Activated CD4-positive, alpha-beta T cell treated with anti-CD3 and anti-CD28 coated beads, Interleukin-2, Interleukin-6, amounts not matched to agents 100 ng/mL and 50 ng/mL, durations not matched to agents 16 hours and 8 hours (primary cell): ENCODE measurements at regions not wholly inside any gene's neighbourhood (a gene's known extent, or its start where the extent isn't known, plus 50 kb on each side); places are given as distances from the start of the nearest gene placed in this dataset.
A peak's percentile ranks its signal among the peaks of the same experiment; 100 is the strongest.

ENCODE experiments used
- DNase-seq: peaks from one replicate; pipeline ENCODE4 v3.0.0-alpha.2; 2020

DNA sequence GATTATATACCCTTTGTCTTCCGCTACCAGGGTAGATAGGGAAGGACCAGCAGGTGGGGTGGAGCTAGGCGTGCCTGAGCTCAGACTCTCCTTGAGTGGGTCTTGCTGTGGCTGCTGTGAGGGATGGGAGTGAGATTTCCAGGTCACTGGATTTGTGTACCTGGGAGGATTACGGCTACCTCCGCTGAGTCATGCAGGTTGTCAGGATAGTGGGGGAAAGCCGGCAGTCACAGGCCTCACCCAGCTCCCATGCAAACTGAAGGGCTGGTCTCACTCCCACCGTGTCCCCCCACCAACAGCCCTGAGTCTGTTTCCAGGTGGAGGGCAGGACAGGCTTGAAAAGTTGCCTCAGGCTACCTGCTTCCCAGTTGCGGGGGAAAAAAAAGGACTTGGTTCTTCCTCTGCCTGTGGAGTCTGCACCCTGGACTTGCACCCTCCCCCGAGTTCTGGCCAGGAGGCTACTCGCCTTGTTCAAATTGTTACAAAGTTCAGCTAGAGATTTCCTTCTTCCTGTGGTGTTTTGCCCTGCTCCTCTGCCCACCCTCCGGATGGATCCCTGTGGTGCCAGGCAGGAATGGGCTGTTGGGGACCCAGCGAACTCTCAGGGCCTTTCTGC is 268.3 kb downstream of the VAPA start:
- DNase-seq: no peak

DNA sequence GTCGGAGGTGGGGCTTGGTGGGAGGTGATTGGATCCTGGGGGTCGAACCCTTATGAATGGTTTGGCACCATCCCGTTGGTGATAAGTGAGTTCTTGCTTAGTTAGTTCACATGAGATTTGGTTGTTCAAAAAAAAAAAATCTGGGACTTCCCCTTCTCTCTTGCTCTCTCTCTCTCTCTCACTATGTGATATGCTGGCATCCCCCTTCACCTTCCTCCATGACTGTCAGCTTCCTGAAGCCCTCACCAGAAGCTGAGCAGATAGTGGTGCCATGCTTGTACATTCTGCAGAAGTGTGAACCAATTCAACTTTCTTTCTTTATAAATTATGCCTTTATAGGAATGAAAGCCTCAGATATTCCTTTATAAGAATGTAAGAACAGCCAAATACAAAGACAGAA is 269.7 kb upstream of the APCDD1 start:
- no peak for DNase-seq

DNA sequence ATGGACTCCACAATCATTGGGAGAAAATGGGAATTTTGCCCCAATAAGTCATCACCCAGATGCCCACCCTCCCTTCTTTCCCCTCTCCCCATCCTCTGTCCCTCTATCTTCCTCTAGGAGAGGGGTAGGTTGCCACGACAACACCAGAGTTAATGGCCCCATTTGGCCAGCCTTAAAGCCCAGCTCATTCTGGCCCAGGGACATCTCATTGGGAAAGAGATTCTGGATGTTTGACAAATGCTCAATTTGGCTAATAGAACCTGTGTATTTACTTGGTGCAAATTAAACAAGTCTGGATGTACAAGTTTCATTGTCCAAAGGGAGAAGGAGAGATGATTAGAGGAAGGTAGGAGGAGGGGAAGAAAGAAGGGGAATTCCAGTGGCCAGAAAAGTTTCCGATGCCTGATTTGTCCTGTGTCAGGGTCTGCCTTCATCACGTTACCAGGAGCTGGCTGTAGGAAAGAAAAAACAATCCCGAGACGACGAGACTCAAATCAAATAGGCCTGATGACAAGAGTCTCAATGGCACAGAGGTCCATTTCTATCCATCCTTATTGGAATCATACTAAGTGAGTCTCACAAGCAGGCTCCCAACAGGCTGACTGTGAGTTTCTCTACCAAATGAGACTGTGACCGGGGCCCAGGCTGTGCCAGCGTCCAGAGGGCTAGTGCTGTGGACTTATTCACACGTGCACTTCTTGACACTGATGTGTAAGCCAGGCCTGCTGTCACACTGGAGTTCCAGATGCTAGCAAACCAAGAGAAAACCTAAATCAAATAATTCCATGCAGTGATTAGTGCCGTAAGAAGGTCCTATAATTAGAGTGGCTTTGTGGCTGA is 265.2 kb upstream of the APCDD1 start:
- no peak for DNase-seq

DNA sequence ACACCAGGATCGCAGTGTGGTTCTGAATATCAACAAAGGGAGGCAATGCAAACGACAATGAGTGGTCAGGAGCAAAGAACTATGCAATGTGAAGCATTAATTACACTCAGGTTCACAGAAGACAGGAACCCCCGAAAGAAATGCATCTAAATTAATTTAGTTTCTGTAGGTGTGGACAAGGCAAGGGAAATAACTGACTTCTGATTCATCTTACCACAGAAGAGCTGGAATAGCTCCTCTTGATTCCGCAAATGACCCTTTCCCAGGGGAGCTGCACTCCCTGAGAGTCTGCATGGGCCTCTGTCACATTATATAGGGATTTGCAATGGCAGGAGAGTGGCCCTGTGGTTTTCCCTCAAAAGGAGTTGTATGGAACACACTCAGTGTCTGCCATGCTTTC is 263.9 kb upstream of the APCDD1 start:
- no peak for DNase-seq

DNA sequence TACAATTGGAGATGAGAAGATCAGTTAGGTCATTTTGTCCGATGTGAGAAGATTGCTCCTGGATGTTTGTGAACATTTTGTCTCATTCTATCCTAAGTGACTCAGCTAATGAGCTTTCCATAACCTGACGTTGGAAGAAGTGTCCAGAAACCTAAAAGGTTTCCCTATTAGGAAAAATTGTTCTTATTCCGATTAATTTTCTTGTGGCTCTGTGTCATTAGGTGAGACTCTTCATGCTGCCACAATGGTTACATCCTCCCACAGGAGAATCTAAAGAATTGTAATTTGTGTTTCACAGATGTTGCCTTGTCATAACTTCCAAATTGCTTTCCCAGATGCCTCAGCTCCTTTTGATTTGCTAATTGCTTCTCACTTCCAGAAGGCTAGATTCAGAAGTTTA is 261.0 kb upstream of the APCDD1 start:
- DNase-seq: no peak

DNA sequence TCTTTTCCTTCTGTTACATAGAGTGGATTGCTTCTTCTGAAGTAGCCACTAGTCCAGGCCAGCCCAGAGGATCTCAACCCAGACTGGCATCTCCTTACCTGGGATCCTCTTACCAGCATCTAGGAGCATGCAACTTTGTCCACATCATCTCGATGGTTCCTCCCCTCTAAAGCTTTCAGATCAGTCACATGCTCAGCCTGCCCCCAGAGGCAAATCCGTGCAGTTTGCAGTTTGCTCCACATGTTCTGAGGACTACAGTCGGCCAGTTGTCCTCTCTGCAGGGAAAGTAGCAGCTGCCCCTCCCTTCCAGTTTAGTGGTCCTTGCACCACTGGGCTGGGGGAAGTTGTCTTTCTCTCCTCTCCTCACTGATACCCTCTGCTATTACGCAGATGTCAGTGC is 259.8 kb upstream of the APCDD1 start:
- DNase-seq: no peak

DNA sequence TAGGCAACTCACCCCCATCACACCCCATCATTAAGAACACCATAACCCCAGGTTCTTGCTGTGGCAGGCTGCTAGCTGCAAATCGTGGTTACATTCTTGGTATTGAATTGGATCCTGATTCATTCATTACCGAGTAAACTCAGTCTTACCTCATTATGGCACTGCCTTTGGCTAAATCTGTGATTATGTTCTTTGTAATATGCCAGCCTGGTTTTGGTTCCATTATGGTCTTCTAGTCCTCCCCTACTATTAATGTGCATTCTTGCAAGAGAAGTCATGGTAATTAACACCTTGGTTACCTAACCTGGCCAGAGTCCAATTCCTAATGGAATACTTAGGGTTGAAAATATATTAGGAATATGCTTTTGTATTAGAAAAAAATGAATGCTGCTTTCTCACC is 258.9 kb upstream of the APCDD1 start:
- no peak for DNase-seq

DNA sequence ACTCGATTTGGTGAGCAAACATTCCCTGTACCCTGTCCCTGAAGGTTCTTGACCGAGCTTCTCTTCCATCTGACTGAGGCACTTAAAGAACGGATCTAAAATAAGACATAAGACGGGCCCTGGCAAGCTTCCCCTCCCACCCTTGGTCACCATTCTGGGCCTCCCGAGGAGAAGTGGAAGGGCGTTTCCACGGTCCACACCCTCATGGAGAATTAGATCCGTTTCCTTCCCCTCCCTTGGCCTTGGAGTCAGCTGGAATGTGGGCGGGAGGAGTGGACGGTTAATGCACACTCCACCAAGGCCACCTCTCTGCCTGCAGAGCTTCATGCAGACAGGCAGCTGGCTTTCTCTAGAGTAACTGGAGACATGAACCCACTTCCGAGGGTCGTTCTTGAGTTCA is 257.3 kb upstream of the APCDD1 start:
- no peak for DNase-seq

DNA sequence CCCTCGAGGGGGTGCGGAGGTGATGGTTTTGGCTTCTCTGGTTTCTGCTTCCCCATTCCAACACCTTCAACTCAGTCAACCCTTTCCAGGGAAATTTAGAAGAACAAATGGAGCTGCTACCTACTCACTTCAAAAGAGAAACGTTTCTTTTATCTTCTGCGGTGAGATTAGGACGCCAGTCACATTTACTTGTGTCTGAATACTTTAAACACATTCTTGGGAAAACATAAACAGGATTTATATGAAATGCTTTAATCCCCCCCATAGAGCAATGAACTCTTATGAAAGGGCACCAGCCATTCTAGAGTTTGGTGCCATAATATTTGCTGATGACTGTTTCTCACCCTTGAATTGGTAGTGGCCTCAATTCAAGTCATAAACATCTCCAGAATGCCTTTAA is 253.2 kb upstream of the APCDD1 start:
- no peak for DNase-seq

DNA sequence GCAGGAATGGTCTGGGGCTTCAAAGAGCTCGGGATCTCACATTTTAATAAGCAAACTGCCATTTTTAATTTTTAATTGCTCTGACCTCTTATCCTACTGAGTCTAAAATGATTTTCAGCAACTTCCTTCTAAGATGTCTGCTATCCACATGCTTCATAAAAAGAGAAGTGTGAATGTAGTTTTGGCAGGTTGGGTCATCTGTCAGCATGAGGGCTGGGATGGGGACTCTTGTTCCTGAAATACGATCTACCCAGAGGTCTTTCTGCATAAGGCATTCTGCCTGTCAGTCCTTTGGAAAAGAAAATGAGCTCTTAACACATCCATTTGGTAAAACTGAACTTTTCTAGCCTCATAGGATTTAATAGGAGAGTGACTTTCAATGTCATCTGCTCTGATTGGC is 252.8 kb upstream of the APCDD1 start:
- no peak for DNase-seq

DNA sequence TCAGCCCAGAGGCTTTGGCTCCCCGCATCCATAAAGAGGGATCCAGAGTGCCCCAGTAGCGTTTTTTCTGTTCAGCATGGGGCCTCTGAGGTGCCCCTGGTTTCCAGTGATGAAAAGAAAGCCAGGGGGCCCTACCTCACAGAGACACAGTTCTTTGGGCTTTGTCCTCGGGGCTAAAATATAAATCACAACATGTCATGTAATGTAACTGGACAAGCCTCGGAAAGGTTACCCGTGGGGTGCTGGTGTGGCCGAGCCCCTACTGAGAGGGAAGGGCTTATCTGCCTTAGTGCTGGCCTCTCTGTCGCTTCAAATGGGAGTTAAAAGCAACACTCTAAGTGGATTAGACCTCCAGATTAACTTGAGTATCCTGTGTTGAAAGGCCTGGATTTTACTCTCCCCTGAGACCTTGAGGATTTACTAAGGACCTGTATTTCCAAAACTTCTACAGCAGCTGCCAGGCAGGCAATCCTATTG is 251.6 kb upstream of the APCDD1 start:
- DNase-seq: no peak

DNA sequence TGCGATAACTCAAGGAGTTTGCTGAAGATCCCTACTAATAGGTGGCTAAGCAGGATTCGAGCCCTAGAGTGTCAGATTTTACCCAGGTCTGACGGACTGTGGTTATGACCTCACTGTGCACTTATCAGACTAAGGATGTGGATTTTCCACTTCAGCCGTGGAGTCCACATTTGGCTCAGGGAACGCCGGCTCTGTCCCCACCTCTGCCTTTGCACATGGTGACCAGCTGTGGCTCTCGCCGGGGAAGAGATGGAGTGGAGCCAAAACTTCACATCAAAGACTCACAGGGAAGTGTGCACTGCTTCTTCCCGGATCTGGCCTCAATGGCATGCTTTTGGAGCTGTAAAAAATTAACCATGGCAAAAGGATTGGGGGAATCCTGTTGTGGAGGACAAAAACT is 249.3 kb upstream of the APCDD1 start:
- DNase-seq: no peak

DNA sequence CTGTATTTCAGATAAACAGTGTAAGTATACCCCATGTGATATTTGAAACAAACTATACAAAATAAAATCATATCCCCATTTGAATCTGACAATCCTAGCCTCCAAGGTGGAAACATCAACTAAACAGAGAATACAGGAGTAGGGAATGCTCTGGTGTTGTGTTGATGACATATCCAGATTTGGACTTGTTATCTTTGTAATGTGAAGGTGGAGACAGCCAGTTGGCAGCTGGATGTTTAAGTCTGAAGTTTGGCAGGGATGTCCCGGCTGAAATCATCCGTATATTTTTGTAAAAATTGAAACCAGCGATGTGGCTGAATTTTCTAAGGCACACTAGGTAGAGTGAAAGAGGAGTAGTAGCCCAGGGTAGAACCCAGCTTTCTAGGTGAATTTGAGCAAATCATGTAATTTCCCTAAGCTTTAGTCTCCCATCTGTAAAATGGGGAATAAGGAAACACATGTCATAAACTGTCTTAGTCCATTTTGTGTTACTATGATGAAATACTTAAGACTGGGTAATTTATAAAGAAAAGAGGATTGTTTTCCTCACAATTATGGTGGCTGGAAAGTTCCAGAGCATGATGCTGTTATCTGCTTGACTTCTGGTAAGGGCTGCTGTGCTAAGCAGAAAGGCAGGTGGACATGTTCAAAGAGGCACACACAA is 246.6 kb upstream of the APCDD1 start:
- DNase-seq: no peak

DNA sequence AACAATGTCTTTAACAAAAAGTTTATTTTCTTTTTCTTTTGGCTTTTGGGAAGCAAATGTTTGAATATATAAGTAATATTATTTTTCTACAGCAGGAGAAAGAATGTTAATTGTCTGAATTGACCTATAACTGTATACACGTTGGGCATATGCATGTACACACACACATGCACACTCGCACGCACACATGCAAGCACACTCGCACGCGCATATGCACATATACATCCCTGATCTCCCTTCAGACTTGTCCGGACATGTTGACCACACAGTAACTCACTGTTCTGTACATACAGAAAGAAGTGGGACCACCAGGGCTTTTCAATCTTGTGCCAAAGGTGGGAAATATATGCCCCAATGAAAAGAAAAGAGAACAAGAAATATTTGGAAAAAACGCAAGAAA is 245.1 kb upstream of the APCDD1 start:
- no peak for DNase-seq

DNA sequence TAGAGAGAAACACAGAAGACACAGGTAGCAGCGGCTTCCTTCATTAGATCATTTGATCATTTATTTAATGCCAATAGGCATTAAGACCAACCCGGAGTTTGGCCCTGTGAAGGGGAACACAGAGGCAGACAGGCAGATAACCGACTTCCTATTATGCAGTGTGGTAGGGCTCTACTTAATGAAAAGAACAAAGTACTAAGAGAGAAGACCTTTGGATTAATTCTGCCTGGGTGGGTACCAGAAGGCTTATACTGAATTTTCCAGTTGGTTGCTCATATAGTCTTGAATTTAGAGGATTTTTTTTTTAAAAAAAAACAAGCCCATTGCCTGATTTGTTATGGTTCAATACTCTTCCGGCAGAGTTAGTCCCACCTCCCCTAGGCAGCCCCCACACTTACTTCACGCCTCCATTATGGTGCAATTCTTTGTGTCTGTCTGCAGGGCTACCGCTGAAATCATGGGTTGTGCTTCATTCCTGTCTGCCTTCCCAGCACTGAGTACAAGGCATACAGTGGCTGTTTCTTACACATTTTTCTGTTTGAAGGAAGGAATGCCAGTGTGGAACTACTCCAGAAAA is 244.3 kb upstream of the APCDD1 start:
- DNase-seq: no peak

DNA sequence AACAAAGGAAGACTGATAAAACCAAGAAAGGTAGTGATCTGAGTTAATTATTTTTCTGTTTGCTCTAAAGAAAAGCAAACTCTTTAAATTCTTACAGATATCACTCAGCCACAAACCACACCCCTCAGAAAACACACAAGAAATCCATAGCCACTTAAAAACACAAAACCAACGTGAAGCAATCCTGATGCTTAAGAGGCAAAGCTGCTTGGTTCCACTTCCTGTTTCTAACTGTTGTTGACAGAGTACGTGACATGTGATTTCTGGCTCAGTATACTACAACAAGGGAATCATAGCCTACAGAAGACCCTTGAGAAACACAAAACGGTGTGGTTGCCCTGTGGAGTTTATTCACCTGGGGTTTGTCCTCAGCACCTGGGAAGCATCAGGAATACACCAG is 240.9 kb upstream of the APCDD1 start:
- peak; percentile 46 for DNase-seq

DNA sequence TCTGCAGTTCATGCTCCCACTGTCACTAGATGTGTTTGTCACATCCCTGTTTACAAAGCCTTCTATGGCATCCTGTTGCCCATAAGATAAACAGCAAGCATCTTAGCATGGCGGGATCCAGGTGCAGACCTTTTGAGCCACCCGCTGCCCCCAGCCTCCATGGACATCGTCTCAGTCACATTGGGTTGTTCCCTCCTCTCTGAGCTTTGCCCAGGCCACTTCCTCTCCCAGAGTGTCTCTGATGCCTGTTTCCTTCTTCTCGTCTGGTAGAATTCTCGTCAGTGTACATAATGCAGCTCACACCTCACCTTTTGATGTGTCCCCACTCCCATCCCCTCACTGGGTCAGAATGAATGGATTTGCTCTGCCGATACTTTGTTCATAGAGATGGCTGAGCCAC is 239.0 kb upstream of the APCDD1 start:
- DNase-seq: no peak

DNA sequence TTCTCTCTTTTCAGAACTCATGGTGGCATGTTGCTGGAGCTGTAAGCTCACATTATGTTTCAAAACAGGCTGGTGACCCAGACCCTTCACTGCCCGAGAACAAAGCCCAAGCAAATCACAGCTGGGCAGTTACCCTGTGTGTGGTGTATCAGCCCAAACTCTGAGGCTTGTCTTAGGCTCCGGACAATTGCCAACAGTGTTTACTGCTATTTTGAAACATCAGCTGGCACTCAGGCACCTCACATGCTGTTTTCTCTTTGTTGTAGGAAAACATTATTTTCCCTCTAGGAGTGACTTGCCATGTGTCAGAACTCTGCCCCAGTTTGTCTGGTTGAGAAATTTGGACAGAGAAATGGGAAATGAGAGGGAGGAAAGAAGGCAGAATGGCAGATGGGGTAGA is 237.6 kb upstream of the APCDD1 start:
- DNase-seq: no peak

DNA sequence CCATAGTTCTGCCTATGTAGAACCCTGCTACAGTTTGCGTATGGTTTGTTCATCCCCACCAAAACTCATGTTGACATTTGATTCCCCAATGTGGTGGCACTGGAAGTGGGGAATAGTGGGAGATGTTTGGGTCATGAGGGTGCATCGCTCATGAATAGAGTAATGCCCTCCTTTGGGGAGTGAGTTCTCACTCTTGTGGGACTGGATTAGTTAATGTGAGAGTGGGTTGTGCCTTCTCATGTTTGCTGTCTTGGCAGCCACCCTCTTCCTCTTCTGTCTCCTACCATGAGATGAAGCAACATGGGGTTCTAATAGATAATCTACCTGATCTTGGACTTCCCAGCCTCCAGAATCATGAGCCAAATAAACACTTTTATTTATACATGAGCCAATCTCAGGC is 237.2 kb upstream of the APCDD1 start:
- DNase-seq: no peak

DNA sequence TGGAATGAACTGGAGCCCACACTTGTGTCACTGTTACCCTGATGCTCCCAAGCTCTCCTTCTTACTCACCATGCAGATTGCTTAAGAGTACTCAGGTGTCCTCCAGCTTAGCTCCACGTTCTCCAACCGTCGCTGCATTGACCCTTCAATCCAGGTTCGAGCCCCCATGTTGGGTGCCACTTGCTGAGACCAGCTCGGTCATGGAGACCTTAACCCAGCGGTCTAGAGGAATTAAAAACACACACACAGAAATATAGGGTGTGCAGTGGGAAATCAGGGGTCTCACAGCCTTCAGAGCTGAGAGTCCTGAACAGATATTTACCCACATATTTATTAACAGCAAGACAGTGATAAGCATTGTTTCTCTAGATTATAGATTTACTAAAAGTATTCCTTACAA is 229.1 kb upstream of the APCDD1 start:
- no peak for DNase-seq

DNA sequence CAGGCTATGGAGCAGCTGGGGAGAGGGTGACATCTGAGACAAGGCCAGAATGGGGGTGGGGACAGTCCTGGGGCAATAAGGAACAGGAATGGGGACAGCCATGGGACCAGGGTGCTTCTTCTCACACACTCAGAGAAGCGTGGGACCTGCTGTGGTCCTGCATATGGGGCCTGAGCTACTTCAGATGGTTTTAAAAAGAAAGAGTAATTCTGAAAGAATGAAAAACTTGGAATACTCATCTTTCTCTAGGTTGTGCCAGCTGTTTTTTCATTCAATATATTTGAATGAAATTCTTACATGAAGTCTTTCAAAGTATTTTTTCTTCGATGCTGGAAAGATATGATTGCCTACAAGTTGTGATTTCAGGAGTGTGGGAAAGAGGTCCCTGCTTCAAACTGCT is 227.5 kb upstream of the APCDD1 start:
- DNase-seq: no peak

DNA sequence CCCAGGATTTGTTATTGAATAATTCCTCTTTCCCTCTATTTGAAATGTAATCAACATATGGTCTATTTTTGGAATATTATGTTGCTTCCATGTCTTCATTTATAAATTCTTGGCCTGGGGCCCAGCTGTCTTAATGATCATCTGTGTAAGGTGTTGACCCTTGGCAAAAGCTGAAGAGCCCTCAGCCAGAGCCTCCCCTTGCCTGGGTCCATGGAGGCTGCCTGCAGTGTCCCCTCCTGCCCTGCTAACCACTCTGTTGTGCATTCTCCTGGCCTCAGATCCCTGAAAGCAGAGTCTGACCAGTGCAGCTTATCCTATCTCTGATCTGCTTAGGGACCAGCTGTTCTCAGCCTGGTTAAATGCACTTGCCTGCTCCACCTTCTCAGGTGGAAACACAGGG is 226.1 kb upstream of the APCDD1 start:
- DNase-seq: no peak

DNA sequence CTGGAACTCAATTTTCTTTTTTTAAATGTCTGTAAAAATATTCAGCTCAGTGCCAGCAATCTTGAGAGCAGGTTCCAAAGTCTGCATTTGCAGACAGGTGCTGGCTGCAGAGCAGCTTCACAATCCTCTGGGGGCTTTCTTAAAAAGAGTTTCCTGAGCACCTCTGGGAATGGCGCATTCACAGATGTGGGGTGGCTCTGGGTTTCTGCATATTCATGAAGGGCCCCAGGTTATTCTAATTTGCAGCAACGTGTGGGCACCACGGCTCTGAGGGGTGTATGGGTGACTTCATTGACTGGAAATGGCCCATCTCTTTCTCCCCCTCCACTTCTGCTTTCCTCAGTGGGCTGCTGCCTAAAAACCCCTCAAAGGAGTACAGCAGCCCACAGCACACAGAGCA is 225.0 kb upstream of the APCDD1 start:
- no peak for DNase-seq

DNA sequence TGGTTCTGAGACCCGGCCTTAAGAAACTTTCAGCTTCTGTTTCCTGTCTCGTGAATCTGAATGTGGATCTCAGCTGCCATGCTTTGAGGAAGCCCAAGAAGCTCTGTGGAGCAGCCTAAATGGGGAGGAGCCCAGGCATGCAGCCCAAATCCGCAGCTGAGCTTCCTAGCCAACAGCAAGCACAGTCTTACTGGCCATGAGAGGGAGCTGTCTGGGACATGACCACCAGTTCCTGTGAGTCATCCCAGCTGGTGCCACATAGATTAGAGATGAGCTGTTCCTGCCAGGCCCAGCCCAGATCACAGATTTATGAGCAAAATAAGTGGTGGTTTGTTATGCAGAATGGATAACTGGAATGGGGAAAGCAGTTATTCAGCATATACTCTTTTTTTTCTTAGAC is 224.4 kb upstream of the APCDD1 start:
- DNase-seq: peak; percentile 4
